ENCODE measurements at regions not wholly inside any gene's neighbourhood (a gene's known extent, or its start where the extent isn't known, plus 50 kb on each side); places are given as distances from the start of the nearest gene placed in this dataset.

DNA sequence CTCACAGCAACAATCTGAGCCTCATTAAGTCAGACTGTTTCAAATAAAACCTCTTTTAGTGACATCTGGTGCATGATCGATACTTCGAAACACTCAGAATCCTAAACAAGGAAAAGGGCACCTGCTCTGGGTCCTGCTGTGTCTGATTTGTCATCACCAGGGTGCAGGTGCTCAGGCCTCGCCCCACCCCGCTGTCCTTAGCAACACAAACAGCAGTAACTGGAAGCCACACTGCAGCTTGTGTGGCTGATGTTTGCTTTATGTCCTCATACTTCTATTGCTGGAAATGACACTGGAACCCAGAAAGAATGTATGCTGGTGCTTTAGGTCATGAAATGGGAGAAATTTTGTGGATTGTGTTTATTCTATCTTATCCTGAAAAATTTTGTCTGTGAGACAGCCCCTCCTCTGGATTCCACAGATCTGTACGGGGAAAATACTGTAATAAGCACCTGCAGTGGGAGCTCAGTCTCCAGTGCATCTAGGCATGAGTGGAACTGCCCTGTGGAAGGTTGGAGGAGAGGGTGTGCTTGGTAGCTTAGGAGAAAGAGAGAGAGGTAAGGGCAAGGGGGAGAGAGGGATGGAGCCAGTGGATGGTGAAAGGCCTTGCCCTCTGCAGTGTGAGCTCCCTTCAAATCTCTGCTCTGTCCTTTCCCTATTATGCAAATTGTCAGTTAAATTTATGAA lies 284.2 kb downstream of the SMARCA2 start:
- TF ChIP-seq, protein P1, sequence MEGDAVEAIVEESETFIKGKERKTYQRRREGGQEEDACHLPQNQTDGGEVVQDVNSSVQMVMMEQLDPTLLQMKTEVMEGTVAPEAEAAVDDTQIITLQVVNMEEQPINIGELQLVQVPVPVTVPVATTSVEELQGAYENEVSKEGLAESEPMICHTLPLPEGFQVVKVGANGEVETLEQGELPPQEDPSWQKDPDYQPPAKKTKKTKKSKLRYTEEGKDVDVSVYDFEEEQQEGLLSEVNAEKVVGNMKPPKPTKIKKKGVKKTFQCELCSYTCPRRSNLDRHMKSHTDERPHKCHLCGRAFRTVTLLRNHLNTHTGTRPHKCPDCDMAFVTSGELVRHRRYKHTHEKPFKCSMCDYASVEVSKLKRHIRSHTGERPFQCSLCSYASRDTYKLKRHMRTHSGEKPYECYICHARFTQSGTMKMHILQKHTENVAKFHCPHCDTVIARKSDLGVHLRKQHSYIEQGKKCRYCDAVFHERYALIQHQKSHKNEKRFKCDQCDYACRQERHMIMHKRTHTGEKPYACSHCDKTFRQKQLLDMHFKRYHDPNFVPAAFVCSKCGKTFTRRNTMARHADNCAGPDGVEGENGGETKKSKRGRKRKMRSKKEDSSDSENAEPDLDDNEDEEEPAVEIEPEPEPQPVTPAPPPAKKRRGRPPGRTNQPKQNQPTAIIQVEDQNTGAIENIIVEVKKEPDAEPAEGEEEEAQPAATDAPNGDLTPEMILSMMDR (IDR thresholded peaks at IDR 0.05): no peak
- TF ChIP-seq POLR2AphosphoS5 (IDR thresholded peaks at IDR 0.05) (peak in 1 of 2 donors; percentile 51), POLR2A (IDR thresholded peaks at IDR 0.05) (no peak), EP300 (IDR thresholded peaks at IDR 0.05) (peak in 3 of 4 donors; percentile 49 to 89 (median 54))
- no peaks in the 10 kb centered on the region for H3K36me3 ChIP-seq
- H3K9me3 ChIP-seq: no peaks in the 10 kb centered on the region
- DNase-seq: peak in 1 of 2 donors; percentile 88
- no peaks in the 10 kb centered on the region for H3K27me3 ChIP-seq
- 57 to 80% methylated on average over 4 to 5 of the region's 5 CpGs for WGBS, 2 donors
- ATAC-seq (ENCODE audit: low FRiP score in 2 of 2): peak; percentile 59 to 88
- H3K27ac ChIP-seq: peak overlapping the region; percentile 55 to 70 (median 61)
- peaks cover 0 to 3% (median 0%) of the 10 kb centered on the region in 4 donors for H3K4me1 ChIP-seq
- no peak overlapping the region for H3K4me3 ChIP-seq

DNA sequence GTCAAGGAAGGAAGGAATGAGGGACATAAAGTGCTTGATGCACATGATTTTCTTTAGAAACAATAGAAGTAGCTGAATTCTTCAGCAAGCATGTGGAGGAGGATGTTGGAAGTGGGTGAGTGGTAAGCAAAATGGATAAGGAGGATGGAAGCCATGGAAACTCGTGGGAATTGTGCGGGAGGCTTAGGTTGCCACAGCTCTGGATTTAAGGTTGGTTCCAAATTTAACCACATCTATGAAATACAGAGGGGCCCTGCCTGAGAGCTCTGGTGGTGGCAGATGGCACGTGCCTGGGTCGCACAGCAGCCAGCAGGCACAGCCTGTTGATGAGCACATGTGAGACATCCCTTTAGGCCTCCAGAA lies 284.7 kb downstream of the SMARCA2 start:
- Histone ChIP-seq H3K9me3 (no peaks in the 10 kb centered on the region), H3K27me3 (no peaks in the 10 kb centered on the region), H3K27ac (peak overlapping the region; percentile 55 to 70 (median 60)), H3K4me1 (peaks cover 0 to 3% (median 0%) of the 10 kb centered on the region in 4 donors), H3K4me3 (no peak overlapping the region), H3K36me3 (no peaks in the 10 kb centered on the region)
- peak in 1 of 2 donors; percentile 21 for DNase-seq
- WGBS, 2 donors: 79 to 89% methylated on average over 3 to 4 of the region's 4 CpGs
- TF ChIP-seq EP300 (IDR thresholded peaks at IDR 0.05) (no peak), POLR2A (IDR thresholded peaks at IDR 0.05) (no peak)
- TF ChIP-seq, protein P1 (IDR thresholded peaks at IDR 0.05): no peak
- no peak for ATAC-seq (ENCODE audit: low FRiP score in 2 of 2)

DNA sequence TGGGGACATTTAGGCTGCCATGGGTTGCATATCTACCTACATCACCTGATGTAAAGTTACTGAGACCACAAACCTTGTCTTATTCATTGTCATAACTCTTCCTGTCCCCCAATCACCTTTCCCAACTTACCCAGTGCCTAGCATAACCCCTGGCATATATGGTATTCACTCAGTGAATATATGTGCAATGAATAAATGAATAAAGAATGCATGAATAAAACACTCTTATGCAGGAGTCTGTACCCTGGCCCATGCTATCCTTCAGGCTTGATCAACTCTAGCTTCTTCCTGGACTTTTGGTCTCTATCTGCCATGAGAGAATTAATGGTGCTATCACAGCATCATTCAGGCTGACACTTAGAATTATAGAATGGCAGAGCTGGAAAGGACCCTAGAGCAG lies 285.2 kb downstream of the SMARCA2 start:
- peak overlapping the region in 1 of 4 donors; percentile 55 for H3K27ac ChIP-seq
- ATAC-seq (ENCODE audit: low FRiP score in 2 of 2): no peak
- DNase-seq: no peak
- no peaks in the 10 kb centered on the region for H3K27me3 ChIP-seq
- H3K4me1 ChIP-seq: peaks cover 0 to 3% (median 0%) of the 10 kb centered on the region in 4 donors
- H3K4me3 ChIP-seq: no peak overlapping the region
- H3K9me3 ChIP-seq: no peaks in the 10 kb centered on the region
- no peaks in the 10 kb centered on the region for H3K36me3 ChIP-seq
- no peak for TF ChIP-seq POLR2A (IDR thresholded peaks at IDR 0.05)
- no peak for TF ChIP-seq POLR2AphosphoS5 (IDR thresholded peaks at IDR 0.05)
- no peak for TF ChIP-seq EP300 (IDR thresholded peaks at IDR 0.05)
- TF ChIP-seq, protein P1 (IDR thresholded peaks at IDR 0.05): no peak

DNA sequence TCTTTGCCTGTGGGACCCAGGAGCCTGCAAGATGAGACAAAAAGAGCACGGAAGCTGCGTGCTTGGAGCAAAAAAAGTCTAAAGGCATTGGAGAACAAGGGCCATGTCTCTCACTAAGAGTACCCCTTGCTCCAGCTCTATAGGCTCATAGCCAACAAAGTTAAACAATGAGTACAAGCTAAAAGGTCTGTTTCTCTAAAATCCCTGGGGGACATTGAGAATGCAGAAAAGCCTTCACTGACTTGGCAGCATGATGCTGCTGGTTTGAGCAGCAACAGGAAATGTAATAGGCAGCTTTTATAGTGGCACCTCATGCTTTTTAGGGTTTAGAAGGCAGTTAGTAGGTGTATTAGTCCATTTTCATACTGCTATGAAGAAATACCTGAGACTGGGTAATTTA lies 287.5 kb downstream of the SMARCA2 start:
- no peaks in the 10 kb centered on the region for H3K9me3 ChIP-seq
- H3K36me3 ChIP-seq: no peaks in the 10 kb centered on the region
- H3K4me1 ChIP-seq: peaks cover 0 to 3% (median 0%) of the 10 kb centered on the region in 4 donors
- DNase-seq (no peak), ATAC-seq (ENCODE audit: low FRiP score in 2 of 2) (no peak)
- no peak overlapping the region for H3K27ac ChIP-seq
- 86 to 95% methylated on average over 2 of the region's 2 CpGs for WGBS, 2 donors
- no peak overlapping the region for H3K4me3 ChIP-seq
- H3K27me3 ChIP-seq: no peaks in the 10 kb centered on the region
- TF ChIP-seq, protein P1 (IDR thresholded peaks at IDR 0.05): no peak
- TF ChIP-seq POLR2AphosphoS5 (IDR thresholded peaks at IDR 0.05): no peak
- TF ChIP-seq EP300 (IDR thresholded peaks at IDR 0.05): no peak
- TF ChIP-seq POLR2A (IDR thresholded peaks at IDR 0.05): no peak

DNA sequence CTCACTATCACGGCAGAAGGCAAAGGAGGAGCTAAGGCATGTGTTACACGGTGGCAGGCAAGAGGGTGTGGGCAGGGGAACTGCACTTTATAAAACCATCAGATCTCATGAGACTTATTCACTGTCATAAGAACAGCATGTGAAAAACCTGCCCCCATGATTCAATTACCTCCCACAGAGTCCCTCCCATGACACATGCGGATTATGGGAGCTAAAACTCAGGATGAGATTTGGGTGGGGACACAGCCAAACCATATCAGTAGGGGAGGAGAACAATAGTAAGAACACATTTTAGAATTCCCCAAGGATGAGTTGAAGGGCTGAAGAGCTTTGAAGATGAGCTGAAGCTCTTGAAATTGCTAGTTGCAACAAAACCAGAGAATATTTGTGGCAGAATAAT lies 287.9 kb downstream of the SMARCA2 start:
- WGBS, 2 donors: 82 to 92% methylated on average over 3 of the region's 3 CpGs
- Histone ChIP-seq H3K27me3 (no peaks in the 10 kb centered on the region), H3K4me1 (peaks cover 0 to 3% (median 0%) of the 10 kb centered on the region in 4 donors), H3K9me3 (no peaks in the 10 kb centered on the region), H3K36me3 (no peaks in the 10 kb centered on the region), H3K27ac (no peak overlapping the region), H3K4me3 (no peak overlapping the region)
- DNase-seq: no peak
- ATAC-seq (ENCODE audit: low FRiP score in 2 of 2): no peak
- TF ChIP-seq POLR2A (IDR thresholded peaks at IDR 0.05): no peak
- TF ChIP-seq EP300 (IDR thresholded peaks at IDR 0.05): no peak
- TF ChIP-seq, protein P1 (IDR thresholded peaks at IDR 0.05): no peak
- no peak for TF ChIP-seq POLR2AphosphoS5 (IDR thresholded peaks at IDR 0.05)

All from upper lobe of left lung (tissue), 6 donors.